Occipital lobe (tissue), 1 donor: ENCODE measurements at regions not wholly inside any gene's neighbourhood (a gene's known extent, or its start where the extent isn't known, plus 50 kb on each side); places are given as distances from the start of the nearest gene placed in this dataset.
"Not testable (repeated sequence)": the region's sequence is repeated elsewhere in the genome, so short reads cannot be mapped to it uniquely, and the experiment has no call there.

Experiments
- DNase-seq: peaks from one replicate; lab custom pipeline; 2025; lab: John Stamatoyannopoulos, UW

DNA sequence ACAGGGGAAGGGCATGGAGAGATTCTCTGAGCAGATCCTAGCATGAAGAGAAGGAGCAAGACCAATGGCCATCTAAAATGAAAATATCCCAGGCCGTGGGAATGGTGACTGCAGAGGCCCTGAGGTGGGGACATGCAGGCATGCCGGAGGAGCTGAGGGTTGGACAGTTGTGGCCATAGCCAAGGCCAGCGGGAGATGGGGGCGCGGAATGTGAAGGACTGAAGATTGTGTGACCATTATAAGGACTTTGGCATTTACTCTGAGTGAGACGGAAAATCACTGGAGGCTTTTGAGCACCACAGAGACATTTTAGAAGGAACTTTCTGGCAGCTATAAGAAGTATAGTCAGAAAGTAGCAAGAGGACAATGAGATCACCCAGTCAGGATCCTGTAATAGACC is 341.1 kb downstream of the SFMBT2 start:
- DNase-seq: no peak

- DNase-seq: no peak
Observed at GRCh38 chr10:7056216-7056615, 354.6 kb downstream of the SFMBT2 start.

DNA sequence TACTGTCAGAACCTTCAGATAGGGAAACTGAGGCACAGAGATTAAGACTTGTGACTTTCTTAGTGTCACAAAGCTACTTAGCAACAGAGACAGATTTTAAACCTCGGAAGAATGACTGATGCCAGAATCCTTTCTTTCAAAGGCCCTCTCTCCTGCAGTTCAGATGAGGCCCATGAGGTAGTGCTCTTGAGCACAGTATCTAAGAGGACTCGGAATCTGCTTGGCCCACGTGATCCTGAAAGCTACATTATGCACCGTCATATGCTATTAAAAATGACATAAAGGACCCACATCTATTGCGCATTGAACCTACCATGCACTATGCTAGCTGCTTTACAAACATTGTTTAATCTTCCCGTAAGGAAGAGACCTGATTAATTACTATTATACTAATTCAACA is 355.9 kb downstream of the SFMBT2 start:
- no peak for DNase-seq

DNA sequence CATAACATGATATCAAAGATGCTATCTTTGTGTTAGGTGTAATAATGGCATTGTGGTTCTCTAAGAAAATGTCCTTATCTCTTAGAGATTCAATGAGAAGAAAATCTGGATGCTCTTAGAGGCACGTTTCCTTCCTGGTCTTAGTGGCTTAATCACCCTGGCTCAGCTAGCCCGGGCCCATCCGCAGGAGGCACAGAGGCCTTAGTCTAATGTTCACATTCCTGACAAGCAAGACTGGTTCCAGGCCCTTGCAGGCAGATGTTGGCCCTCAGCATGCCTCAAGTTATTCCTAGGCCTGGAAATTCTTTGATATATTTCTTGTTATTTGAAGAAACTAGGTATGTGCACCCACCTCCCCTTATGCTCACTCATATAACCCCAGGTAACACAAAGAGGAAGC is 357.6 kb downstream of the SFMBT2 start:
- DNase-seq: no peak

DNA sequence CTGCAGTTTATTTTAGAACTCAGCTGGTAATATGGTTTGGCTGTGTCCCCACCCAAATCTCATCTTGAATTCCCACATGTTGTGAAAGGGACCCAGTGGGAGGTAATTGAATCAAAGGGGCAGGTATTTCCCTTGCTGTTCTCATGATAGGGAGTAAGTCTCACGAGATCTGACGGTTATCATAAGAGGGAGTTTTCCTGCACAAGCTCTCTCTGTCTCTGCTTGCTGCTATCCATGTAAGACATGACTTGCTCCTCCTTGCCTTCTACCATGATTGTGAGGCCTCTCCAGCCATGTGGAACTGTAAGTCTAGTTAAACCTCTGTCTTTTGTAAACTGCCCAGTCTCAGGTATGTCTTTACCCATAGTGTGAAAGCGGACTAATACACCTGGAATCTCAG is 360.8 kb downstream of the SFMBT2 start:
- not testable (repeated sequence) for DNase-seq

DNA sequence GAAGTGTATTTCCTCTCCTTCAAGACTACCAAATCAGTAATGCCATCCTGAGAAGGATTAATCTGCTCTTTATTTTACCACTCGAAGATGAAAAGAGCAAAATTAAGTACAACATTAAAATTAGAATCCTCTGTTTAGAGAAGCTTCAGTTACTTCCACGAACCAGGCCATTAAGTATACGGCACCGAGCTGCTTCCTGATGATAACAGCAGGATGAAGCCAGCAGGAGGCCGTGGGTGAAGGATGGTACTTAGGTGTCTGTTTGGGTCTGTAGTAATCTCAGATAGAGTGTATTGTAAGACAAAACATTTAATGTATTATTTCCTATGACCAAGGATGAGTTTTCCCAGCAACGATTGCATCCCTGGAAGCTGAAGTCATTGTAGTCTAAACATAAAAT is 362.8 kb downstream of the SFMBT2 start:
- no peak for DNase-seq

- no peak for DNase-seq
Observed at GRCh38 chr10:7046615-7047014, 364.2 kb downstream of the SFMBT2 start.

- no peak for DNase-seq
Observed at GRCh38 chr10:7045891-7046599, 364.8 kb downstream of the SFMBT2 start.

DNA sequence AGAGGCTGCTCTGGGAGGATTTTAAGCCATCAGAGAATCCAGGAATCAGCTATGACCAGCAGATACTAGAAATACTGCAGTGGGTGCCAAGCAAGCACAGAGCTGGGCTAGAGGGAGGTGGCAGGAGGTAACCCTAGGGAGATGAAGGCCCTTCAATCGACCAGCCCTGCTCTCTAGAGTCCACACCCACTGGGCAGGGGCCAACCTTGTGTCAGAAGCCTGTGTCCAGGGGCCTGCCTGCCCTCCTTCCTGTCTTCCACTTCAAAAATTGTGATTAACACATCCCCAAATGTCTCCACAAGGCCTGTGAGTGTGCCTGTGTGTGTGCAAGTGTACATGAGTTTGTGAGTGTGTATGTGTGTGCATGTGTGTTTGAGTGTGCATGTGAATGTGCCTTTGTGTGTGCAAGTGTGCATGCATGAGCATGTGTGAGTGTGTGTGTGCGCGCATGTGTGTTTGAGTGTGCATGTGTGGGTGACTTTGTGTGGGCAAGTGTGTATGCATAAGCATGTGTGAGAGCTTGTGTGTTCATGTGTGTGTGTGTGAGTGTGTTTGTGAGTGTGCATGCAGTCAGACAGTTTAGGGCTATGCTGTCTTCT is 367.7 kb downstream of the SFMBT2 start:
- no peak for DNase-seq

DNA sequence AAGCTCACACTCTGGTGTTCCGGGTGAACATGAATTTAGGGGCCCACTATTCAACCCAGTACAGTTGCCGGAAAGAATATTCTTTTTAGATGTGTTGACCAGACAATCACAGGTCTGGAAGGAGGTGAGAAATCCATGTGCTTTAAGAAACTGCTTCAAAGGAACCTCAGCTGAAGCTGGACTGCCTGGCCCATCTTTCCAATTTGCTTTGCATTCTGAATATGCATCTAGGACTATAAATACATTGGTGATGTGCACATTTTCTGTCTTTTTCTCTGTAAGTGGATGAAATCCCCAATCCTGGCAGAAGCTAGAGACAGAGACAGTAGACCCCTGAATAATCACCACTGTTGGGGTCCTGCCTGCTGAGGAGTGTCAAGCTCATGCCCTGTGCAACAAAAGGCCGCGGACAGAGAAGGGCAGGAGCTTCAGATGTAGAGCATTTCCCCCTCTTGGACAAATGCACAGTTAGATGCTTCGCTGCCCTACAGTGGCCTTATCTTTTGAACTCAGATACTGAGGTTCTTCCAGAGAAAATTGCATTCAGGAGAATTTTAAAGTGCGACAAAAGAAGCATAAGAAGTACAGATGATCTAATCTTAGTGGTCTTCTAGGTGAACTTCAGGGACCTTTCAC is 368.3 kb downstream of the SFMBT2 start:
- DNase-seq: no peak

DNA sequence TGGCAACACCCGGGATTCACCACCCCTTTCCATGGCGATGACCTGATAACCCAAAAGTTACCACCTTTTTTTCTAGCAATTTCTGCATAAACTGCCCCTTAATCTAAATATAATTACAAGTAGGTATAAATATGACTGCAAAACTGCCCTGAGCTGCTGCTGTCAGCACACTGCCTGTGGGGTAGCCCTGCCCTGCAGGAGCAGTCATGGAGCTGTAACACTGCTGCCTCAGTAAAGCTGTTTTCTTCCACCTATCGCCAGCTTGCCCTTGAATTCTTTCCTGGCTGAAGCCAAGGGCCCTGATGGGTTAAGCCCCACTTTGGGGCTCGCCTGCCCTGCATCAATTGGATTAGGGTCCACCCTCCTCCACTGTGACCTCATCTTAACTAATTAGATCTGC is 368.8 kb downstream of the SFMBT2 start:
- DNase-seq: no peak

DNA sequence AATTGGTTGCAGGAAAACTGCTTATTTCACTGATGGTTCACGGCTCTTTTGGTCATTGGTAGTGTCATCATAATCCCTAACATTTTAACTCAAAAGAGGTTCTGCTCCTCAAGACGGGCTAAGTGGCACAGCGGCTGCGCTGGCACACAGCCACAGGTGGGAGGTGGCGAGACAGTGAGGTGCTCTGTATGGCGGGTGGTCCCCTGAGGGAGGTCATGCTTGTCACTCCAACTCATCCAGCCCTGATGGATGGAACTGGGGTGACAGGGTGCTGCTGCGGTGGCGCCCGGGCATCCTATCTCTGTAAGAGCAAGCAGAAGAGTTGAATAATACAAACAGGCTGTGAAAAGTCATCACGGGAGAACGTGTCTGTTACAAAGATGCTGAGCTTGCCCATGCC is 370.2 kb downstream of the SFMBT2 start:
- no peak for DNase-seq

- DNase-seq: no peak
Observed at GRCh38 chr10:7039859-7040258, 371.0 kb downstream of the SFMBT2 start.

GRCh38 chr10:7038416-7038815 is 372.4 kb downstream of the SFMBT2 start:
- DNase-seq: no peak

DNA sequence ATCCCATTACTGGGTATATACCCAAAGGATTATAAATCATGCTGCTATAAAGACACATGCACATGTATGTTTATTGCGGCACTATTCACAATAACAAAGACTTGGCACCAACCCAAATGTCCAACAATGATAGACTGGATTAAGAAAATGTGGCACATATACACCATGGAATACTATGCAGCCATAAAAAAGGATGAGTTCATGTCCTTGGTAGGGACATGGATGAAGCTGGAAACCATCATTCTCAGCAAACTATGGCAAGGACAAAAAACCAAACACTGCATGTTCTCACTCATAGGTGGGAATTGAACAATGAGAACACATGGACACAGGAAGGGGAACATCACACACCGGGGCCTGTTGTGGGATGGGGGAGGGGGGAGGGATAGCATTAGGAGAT is 373.4 kb downstream of the SFMBT2 start:
- not testable (repeated sequence) for DNase-seq

GRCh38 chr10:7036951-7037350 is 373.9 kb downstream of the SFMBT2 start:
- DNase-seq: no peak

GRCh38 chr10:7035126-7035761 is 375.6 kb downstream of the SFMBT2 start:
- no peak for DNase-seq

DNA sequence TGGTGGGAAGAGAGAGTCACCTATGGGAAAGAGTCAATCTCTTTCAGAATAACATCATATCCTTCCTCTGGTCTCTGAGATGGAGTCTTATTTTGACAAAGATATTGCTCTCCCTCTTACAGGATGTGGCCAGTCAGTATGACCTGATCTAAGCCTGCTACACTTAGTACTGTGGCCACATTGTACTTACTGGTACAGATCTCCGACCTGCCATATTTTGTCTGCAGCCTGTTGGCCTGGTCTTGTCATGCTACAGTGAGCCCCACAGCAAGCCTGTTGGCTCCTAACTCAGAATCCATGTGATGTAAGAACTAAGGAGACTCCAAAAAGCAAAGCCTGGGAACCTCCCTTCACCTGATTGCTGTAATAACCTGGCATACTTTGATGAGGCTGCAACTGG is 377.8 kb downstream of the SFMBT2 start:
- no peak for DNase-seq

- no peak for DNase-seq
Observed at GRCh38 chr10:7030134-7030855, 380.5 kb downstream of the SFMBT2 start.

DNA sequence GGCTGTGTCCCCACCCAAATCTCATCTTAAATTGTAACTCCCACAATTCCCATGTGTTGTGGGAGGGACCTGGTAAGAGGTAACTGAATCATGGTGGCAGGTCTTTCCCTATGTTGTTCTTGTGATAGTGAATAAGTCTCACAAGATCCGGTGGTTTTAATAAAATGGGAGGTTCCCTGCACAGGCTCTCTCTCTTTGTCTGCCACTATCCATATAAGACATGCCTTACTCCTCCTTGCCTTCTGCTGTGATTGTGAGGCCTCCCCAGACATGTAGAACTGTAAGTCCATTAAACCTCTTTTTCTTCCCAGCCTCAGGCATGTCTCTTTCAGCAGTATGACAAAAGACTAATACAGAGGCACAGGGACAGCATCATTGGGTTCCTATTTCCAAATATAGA is 381.2 kb downstream of the SFMBT2 start:
- no peak for DNase-seq

DNA sequence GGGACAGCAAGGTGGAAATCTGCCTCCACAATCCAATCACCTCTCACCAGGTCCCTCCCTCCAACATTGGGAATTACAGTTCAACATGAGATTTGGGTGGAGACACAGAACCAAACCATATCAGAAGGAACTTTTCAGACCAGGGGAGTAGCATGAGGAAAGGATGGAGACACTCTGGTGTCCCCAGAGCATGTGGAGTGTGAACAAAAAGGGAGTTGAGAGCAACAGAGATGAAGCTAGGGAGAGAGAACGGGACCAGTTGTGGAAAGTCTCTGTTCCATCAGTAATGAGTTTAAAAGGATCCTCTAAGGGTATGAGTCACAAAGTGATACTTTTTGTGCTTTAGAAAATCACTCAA is 382.0 kb downstream of the SFMBT2 start:
- no peak for DNase-seq
